ENCODE measurements at regions not wholly inside any gene's neighbourhood (a gene's known extent, or its start where the extent isn't known, plus 50 kb on each side); places are given as distances from the start of the nearest gene placed in this dataset.

GRCh38 chr2:78011251-78011650 lies 489.1 kb upstream of the LRRTM4 start:
- no peak overlapping the region for H3K4me3 ChIP-seq (ENCODE audit: low read length)
- no peak for TF ChIP-seq CTCF (conservative IDR thresholded peaks at IDR 0.05; ENCODE audit: low read depth, low read length)
- DNase-seq (ENCODE audit: low read depth) = no peak

- TF ChIP-seq CTCF (conservative IDR thresholded peaks at IDR 0.05; ENCODE audit: low read depth, low read length) = no peak
- H3K4me3 ChIP-seq (ENCODE audit: low read length) = no peak overlapping the region
- DNase-seq (ENCODE audit: low read depth) = no peak
Observed at GRCh38 chr2:78020491-78020890, 498.3 kb upstream of the LRRTM4 start.

- DNase-seq (ENCODE audit: low read depth) = no peak
- no peak overlapping the region for H3K4me3 ChIP-seq (ENCODE audit: low read length)
- TF ChIP-seq CTCF (conservative IDR thresholded peaks at IDR 0.05; ENCODE audit: low read depth, low read length) = no peak
Observed at GRCh38 chr2:78023356-78023755, 501.2 kb upstream of the LRRTM4 start.

GRCh38 chr2:78024996-78025395 lies 502.8 kb upstream of the LRRTM4 start:
- no peak overlapping the region for H3K4me3 ChIP-seq (ENCODE audit: low read length)
- TF ChIP-seq CTCF (conservative IDR thresholded peaks at IDR 0.05; ENCODE audit: low read depth, low read length) = no peak
- no peak for DNase-seq (ENCODE audit: low read depth)

GRCh38 chr2:78029392-78029995 lies 507.3 kb upstream of the LRRTM4 start:
- H3K4me3 ChIP-seq (ENCODE audit: low read length) = no peak overlapping the region
- DNase-seq (ENCODE audit: low read depth) = no peak
- no peak for TF ChIP-seq CTCF (conservative IDR thresholded peaks at IDR 0.05; ENCODE audit: low read depth, low read length)

- DNase-seq (ENCODE audit: low read depth) = no peak
- no peak for TF ChIP-seq CTCF (conservative IDR thresholded peaks at IDR 0.05; ENCODE audit: low read depth, low read length)
- H3K4me3 ChIP-seq (ENCODE audit: low read length) = no peak overlapping the region
Observed at GRCh38 chr2:78034706-78035105, 512.5 kb upstream of the LRRTM4 start.

GRCh38 chr2:78035804-78036203 lies 513.6 kb upstream of the LRRTM4 start:
- no peak for DNase-seq (ENCODE audit: low read depth)
- TF ChIP-seq CTCF (conservative IDR thresholded peaks at IDR 0.05; ENCODE audit: low read depth, low read length) = no peak
- no peak overlapping the region for H3K4me3 ChIP-seq (ENCODE audit: low read length)
